ENCODE measurements at regions not wholly inside any gene's neighbourhood (a gene's known extent, or its start where the extent isn't known, plus 50 kb on each side); places are given as distances from the start of the nearest gene placed in this dataset.

DNA sequence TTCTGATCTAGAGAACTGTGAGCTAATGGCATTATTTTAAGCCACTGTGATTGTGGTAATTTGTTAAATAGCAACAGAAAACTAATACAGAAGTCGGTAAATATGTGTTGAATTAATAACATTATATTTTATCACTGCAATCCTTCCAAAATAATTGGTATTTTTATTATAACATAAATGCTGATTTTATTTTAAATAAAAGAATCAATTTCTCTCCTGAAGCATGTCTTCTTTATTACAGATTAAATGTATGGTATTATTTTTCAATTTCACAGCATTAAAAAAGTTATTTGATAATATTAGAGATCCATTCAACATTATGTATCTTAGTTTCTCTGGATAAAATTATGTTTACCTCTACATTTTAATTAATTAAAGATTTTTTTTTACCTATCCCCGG lies 165.5 kb upstream of the EDIL3 start:
- TF ChIP-seq, protein P1, sequence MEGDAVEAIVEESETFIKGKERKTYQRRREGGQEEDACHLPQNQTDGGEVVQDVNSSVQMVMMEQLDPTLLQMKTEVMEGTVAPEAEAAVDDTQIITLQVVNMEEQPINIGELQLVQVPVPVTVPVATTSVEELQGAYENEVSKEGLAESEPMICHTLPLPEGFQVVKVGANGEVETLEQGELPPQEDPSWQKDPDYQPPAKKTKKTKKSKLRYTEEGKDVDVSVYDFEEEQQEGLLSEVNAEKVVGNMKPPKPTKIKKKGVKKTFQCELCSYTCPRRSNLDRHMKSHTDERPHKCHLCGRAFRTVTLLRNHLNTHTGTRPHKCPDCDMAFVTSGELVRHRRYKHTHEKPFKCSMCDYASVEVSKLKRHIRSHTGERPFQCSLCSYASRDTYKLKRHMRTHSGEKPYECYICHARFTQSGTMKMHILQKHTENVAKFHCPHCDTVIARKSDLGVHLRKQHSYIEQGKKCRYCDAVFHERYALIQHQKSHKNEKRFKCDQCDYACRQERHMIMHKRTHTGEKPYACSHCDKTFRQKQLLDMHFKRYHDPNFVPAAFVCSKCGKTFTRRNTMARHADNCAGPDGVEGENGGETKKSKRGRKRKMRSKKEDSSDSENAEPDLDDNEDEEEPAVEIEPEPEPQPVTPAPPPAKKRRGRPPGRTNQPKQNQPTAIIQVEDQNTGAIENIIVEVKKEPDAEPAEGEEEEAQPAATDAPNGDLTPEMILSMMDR (IDR thresholded peaks at IDR 0.05 in 2 of 3, conservative IDR thresholded peaks at IDR 0.05 in 1 of 3; ENCODE audit: control insufficient read depth in 2 of 3, extremely low read depth in 1 of 3, insufficient read depth in 1 of 3, low read depth in 3 of 3, low read length in 3 of 3): no peak
- TF ChIP-seq EZH2 (IDR thresholded peaks at IDR 0.05; ENCODE audit: borderline replicate concordance, control insufficient read depth, low read depth, low read length) (no peak), RAD21 (IDR thresholded peaks at IDR 0.05; ENCODE audit: insufficient read depth, low read depth, low read length) (no peak), MYC (IDR thresholded peaks at IDR 0.05; ENCODE audit: insufficient read depth, insufficient read length, insufficient replicate concordance, low read length, severe bottlenecking) (no peak), POLR2AphosphoS5 (IDR thresholded peaks at IDR 0.05; ENCODE audit: low read length) (no peak), SIX5 (IDR thresholded peaks at IDR 0.05; ENCODE audit: low read depth, low read length, severe bottlenecking) (no peak), ESRRA (IDR thresholded peaks at IDR 0.05; ENCODE audit: low read length) (no peak)
- TF ChIP-seq, protein P2, sequence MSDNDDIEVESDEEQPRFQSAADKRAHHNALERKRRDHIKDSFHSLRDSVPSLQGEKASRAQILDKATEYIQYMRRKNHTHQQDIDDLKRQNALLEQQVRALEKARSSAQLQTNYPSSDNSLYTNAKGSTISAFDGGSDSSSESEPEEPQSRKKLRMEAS (IDR thresholded peaks at IDR 0.05; ENCODE audit: low read depth, low read length): no peak
